Stomach (tissue), 4 donors: ENCODE measurements at regions not wholly inside any gene's neighbourhood (a gene's known extent, or its start where the extent isn't known, plus 50 kb on each side); places are given as distances from the start of the nearest gene placed in this dataset.

ENCODE experiments used
- EP300 ChIP-seq: sonication (generic); formaldehyde crosslinking; IDR thresholded peaks from one replicate; pipeline ENCODE4 v1.6.1; 2017; ENCODE audit warnings: antibody characterized with exemption
- TF ChIP-seq, protein P1 (sequence below), 7 experiments: fragments of 450-650 bp in 4 of 7; fragments of 200-600 bp in 3 of 7; sonication (generic) in 3 of 7; IDR thresholded peaks; one replicate each; pipeline ENCODE4 v1.5.1; 2016 to 2019; ENCODE audit warnings: antibody characterized with exemption in 7 of 7, control low read depth in 2 of 7, mild to moderate bottlenecking in 1 of 7

- TF ChIP-seq, protein P1, sequence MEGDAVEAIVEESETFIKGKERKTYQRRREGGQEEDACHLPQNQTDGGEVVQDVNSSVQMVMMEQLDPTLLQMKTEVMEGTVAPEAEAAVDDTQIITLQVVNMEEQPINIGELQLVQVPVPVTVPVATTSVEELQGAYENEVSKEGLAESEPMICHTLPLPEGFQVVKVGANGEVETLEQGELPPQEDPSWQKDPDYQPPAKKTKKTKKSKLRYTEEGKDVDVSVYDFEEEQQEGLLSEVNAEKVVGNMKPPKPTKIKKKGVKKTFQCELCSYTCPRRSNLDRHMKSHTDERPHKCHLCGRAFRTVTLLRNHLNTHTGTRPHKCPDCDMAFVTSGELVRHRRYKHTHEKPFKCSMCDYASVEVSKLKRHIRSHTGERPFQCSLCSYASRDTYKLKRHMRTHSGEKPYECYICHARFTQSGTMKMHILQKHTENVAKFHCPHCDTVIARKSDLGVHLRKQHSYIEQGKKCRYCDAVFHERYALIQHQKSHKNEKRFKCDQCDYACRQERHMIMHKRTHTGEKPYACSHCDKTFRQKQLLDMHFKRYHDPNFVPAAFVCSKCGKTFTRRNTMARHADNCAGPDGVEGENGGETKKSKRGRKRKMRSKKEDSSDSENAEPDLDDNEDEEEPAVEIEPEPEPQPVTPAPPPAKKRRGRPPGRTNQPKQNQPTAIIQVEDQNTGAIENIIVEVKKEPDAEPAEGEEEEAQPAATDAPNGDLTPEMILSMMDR (IDR thresholded peaks at IDR 0.05): no peak
- TF ChIP-seq EP300: no peak
Measured at GRCh38 chr3:178205740-178206139, 330.5 kb upstream of the KCNMB2 start.
